Brain microvascular endothelial cell (primary cell): ENCODE measurements at regions not wholly inside any gene's neighbourhood (a gene's known extent, or its start where the extent isn't known, plus 50 kb on each side); places are given as distances from the start of the nearest gene placed in this dataset.

Experiments used
- DNase-seq: peaks from one replicate; pipeline ENCODE4 v3.0.0-alpha.2; 2020
- H3K27ac ChIP-seq: fragments of 250-450 bp; sonication (Bioruptor Pico); 2 replicates; pipeline ENCODE4 v1.5.1; 2020; ENCODE audit warnings: mild to moderate bottlenecking, moderate library complexity
- H3K27me3 ChIP-seq: fragments of 250-450 bp; sonication (Bioruptor Pico); replicated peaks from 2 replicates; pipeline ENCODE4 v1.5.1; 2020; ENCODE audit warnings: mild to moderate bottlenecking
- H3K36me3 ChIP-seq: fragments of 250-450 bp; sonication (Bioruptor Pico); replicated peaks from 2 replicates; pipeline ENCODE4 v1.5.1; 2020; ENCODE audit warnings: mild to moderate bottlenecking
- H3K4me3 ChIP-seq: 2 replicates; pipeline ENCODE4 v1.5.1; 2011; ENCODE audit warnings: low read depth, mild to moderate bottlenecking, control low read depth, low read length, moderate library complexity
- in situ Hi-C: cut with HindIII; loops from 2 replicates; pipeline ENCODE4 v1.10.0; 2017; ENCODE audit warnings: low sequenced_read_pairs, low pct_ligation_motif_present
- TF ChIP-seq, protein P1 (sequence below): IDR thresholded peaks from 2 replicates; pipeline ENCODE4 v1.5.1; 2011; ENCODE audit warnings: low read depth, mild to moderate bottlenecking, moderate library complexity, low read length, control low read depth, inconsistent platforms; ENCODE audit errors: missing control alignments

- TF ChIP-seq, protein P1, sequence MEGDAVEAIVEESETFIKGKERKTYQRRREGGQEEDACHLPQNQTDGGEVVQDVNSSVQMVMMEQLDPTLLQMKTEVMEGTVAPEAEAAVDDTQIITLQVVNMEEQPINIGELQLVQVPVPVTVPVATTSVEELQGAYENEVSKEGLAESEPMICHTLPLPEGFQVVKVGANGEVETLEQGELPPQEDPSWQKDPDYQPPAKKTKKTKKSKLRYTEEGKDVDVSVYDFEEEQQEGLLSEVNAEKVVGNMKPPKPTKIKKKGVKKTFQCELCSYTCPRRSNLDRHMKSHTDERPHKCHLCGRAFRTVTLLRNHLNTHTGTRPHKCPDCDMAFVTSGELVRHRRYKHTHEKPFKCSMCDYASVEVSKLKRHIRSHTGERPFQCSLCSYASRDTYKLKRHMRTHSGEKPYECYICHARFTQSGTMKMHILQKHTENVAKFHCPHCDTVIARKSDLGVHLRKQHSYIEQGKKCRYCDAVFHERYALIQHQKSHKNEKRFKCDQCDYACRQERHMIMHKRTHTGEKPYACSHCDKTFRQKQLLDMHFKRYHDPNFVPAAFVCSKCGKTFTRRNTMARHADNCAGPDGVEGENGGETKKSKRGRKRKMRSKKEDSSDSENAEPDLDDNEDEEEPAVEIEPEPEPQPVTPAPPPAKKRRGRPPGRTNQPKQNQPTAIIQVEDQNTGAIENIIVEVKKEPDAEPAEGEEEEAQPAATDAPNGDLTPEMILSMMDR, result no peak
- in situ Hi-C loops, result no loop called here
- Histone ChIP-seq H3K36me3 (no peaks in the 10 kb centered on the region), H3K27me3 (no peaks in the 10 kb centered on the region), H3K27ac (no peak overlapping the region), H3K4me3 (no peak overlapping the region)
- no peak for DNase-seq
Observed at GRCh38 chr17:74055508-74056160, 147.8 kb upstream of the RPL38 start.

- TF ChIP-seq, protein P1, result no peak
- Histone ChIP-seq H3K4me3 (no peak overlapping the region), H3K36me3 (no peaks in the 10 kb centered on the region), H3K27ac (no peak overlapping the region), H3K27me3 (no peaks in the 10 kb centered on the region)
- DNase-seq, result no peak
- in situ Hi-C loops, result no loop called here
Observed at GRCh38 chr17:74059479-74060240, 143.8 kb upstream of the RPL38 start.

DNA sequence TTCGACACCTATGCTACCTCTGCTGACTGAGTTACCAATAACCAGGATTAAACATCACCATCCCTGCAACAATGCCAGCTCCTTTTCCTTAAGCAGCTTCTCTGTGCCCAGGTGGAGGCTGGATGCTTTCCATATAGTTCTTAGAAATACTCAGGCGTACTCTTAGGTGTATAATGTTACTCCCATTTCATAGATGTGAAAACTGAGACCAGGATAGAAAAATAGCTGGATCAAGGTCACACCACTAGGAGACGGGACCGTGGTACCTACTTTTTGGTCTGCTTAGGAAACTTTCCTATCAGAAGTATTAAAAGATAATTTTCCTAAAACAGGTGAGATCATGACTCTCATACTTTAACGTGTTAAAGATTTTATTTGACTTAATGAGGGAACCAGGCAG is 141.7 kb upstream of the RPL38 start:
- Histone ChIP-seq H3K27me3 (no peaks in the 10 kb centered on the region), H3K36me3 (no peaks in the 10 kb centered on the region), H3K4me3 (no peak overlapping the region), H3K27ac (no peak overlapping the region)
- TF ChIP-seq, protein P1, result no peak
- DNase-seq, result no peak
- in situ Hi-C loops, result no loop called here

DNA sequence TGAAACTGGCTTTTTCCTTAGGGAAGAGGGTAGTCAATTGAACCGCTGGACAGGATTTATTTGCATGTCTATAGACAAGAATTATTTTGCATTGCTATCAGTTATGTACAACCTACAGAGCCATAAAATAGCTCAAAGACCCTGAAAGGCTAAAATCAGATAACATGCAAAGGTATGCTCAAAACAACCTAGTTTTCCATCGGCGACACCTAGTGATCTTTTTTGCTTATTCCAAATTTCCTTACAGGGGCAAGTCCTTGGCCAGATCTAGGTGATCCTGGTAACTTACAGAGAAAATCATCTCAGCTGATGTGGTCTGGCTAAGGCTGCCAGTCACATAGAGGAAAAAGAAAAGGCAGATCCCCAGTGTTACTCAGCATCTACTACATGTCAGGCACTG is 141.2 kb upstream of the RPL38 start:
- in situ Hi-C loops, result no loop called here
- Histone ChIP-seq H3K4me3 (no peak overlapping the region), H3K36me3 (no peaks in the 10 kb centered on the region), H3K27ac (no peak overlapping the region), H3K27me3 (no peaks in the 10 kb centered on the region)
- no peak for DNase-seq
- TF ChIP-seq, protein P1, result no peak

DNA sequence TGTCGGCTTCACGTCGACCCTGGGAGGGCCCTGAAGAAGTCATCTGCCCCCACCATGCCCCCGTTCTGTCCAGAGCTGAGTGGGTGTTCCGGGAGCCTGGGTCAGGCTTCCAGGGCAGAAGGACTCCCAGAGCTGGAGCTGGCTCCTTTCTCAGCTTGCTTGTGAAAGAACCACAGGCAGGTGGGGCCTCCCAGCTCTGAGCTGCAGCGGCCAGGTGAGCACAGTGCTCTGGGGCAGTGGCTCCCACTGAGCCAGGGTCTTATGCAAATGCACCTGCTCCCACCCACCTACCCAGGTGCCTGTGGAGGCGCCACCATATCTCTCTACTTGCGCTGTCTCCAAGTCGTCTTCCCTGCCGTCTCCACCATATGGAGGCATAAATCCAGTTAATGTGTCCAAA is 140.0 kb upstream of the RPL38 start:
- H3K27me3 ChIP-seq, result no peaks in the 10 kb centered on the region
- no peaks in the 10 kb centered on the region for H3K36me3 ChIP-seq
- TF ChIP-seq, protein P1, result no peak
- no peak overlapping the region for H3K4me3 ChIP-seq
- DNase-seq, result no peak
- in situ Hi-C loops, result no loop called here
- H3K27ac ChIP-seq, result no peak overlapping the region

DNA sequence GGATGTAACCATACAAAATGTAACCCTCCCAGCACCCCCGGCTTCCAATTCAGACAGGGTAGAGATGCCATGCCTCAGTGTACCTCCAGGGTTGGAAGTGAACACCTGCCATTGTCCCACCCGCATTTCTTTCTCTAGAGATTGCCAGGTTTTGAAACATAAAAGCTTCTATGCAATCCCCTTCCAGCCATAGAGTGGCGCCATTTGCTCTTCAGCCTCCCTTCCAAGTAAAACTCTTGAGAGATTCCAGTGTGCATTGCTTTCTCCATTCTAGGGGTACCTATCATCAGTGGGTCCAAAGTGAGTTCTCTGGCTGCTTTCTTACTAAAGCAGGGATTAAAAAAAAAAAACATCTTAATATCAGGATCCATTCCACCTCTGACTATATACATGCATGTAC is 133.1 kb upstream of the RPL38 start:
- Histone ChIP-seq H3K27ac (no peak overlapping the region), H3K27me3 (no peaks in the 10 kb centered on the region), H3K36me3 (no peaks in the 10 kb centered on the region), H3K4me3 (no peak overlapping the region)
- TF ChIP-seq, protein P1, result no peak
- DNase-seq, result no peak
- in situ Hi-C loops, result no loop called here
